GM23338 (cell line): ENCODE measurements at regions not wholly inside any gene's neighbourhood (a gene's known extent, or its start where the extent isn't known, plus 50 kb on each side); places are given as distances from the start of the nearest gene placed in this dataset.

Experiments
- ATAC-seq: fragments of 200-7000 bp; cut with Tn5 transposase; 3 replicates; pipeline ENCODE4 v1.9.1; 2020
- DNase-seq: peaks from one replicate; pipeline ENCODE4 v3.0.0-alpha.2; 2015; ENCODE audit warnings: low spot score
- H2AFZ ChIP-seq: fragments of 200-600 bp; sonication (generic); 2 replicates; pipeline ENCODE4 v1.8.0; 2016; ENCODE audit warnings: antibody characterized with exemption, mild to moderate bottlenecking, moderate library complexity
- H3F3A ChIP-seq: fragments of 200-600 bp; sonication (generic); replicated peaks from 2 replicates; pipeline ENCODE4 v1.8.0; 2017; ENCODE audit warnings: antibody characterized with exemption, mixed run types, low read depth
- H3K27ac ChIP-seq: fragments of 200-600 bp; sonication (generic); 2 replicates; pipeline ENCODE4 v1.6.1; 2016; ENCODE audit warnings: low read depth
- H3K27me3 ChIP-seq: fragments of 200-600 bp; sonication (generic); 2 replicates; pipeline ENCODE4 v1.8.0; 2016; ENCODE audit warnings: mild to moderate bottlenecking, mixed run types, moderate library complexity; ENCODE audit not compliant: insufficient read depth
- H3K36me3 ChIP-seq: fragments of 200-600 bp; sonication (generic); 2 replicates; pipeline ENCODE4 v1.8.0; 2016; ENCODE audit warnings: mild to moderate bottlenecking; ENCODE audit not compliant: insufficient read depth
- H3K4me1 ChIP-seq: fragments of 200-600 bp; sonication (generic); 2 replicates; pipeline ENCODE4 v1.8.0; 2016; ENCODE audit warnings: mild to moderate bottlenecking, moderate library complexity; ENCODE audit not compliant: insufficient read depth
- H3K4me2 ChIP-seq: fragments of 200-600 bp; sonication (generic); 2 replicates; pipeline ENCODE4 v1.7.1; 2017; ENCODE audit warnings: mixed run types
- H3K4me3 ChIP-seq: fragments of 200-600 bp; sonication (generic); 2 replicates; pipeline ENCODE4 v1.6.1; 2016; ENCODE audit warnings: mixed run types
- H3K79me2 ChIP-seq: fragments of 200-600 bp; sonication (generic); replicated peaks from 2 replicates; pipeline ENCODE4 v1.8.0; 2017; ENCODE audit warnings: mild to moderate bottlenecking; ENCODE audit not compliant: insufficient read depth
- H3K9me2 ChIP-seq: fragments of 200-600 bp; sonication (generic); 2 replicates; pipeline ENCODE4 v1.8.0; 2017; ENCODE audit not compliant: insufficient read depth
- H4K20me1 ChIP-seq: fragments of 200-600 bp; sonication (generic); replicated peaks from 2 replicates; pipeline ENCODE4 v1.8.0; 2017; ENCODE audit warnings: mild to moderate bottlenecking; ENCODE audit not compliant: insufficient read depth
- H3K27ac Mint-ChIP-seq: 2 replicates; pipeline ENCODE4 v1.8.0; 2020; ENCODE audit warnings: inconsistent platforms, mild to moderate bottlenecking, moderate library complexity, mixed read lengths
- H3K27me3 Mint-ChIP-seq: 3 replicates; pipeline ENCODE4 v1.8.0; 2022; ENCODE audit warnings: low read depth, mild to moderate bottlenecking, moderate library complexity, mixed read lengths, inconsistent platforms; ENCODE audit not compliant: insufficient read depth, poor library complexity
- H3K36me3 Mint-ChIP-seq: 3 replicates; pipeline ENCODE4 v1.8.0; 2021; ENCODE audit warnings: low read depth, mild to moderate bottlenecking, inconsistent platforms, moderate library complexity, mixed read lengths
- H3K4me1 Mint-ChIP-seq: 3 replicates; pipeline ENCODE4 v1.8.0; 2020; ENCODE audit warnings: mild to moderate bottlenecking, inconsistent platforms, mixed read lengths
- H3K4me3 Mint-ChIP-seq: 3 replicates; pipeline ENCODE4 v1.8.0; 2021; ENCODE audit warnings: moderate library complexity, mild to moderate bottlenecking, inconsistent platforms, mixed read lengths
- H3K9me3 Mint-ChIP-seq: 3 replicates; pipeline ENCODE4 v1.8.0; 2020; ENCODE audit warnings: moderate library complexity, mild to moderate bottlenecking, inconsistent platforms, mixed read lengths
- EZH2 ChIP-seq: fragments of 200-600 bp; sonication (generic); IDR thresholded peaks from one replicate; pipeline ENCODE4 v1.8.0; 2017; ENCODE audit warnings: antibody characterized with exemption, mild to moderate bottlenecking, low read depth; ENCODE audit not compliant: unreplicated experiment
- EZH2phosphoT487 ChIP-seq: fragments of 200-600 bp; sonication (generic); IDR thresholded peaks from one replicate; pipeline ENCODE4 v1.8.1; 2018; ENCODE audit warnings: antibody characterized with exemption; ENCODE audit not compliant: unreplicated experiment
- JUNB ChIP-seq: IDR thresholded peaks from one replicate; pipeline ENCODE4 v1.6.1; 2016; ENCODE audit warnings: antibody characterized with exemption; ENCODE audit not compliant: unreplicated experiment
- NANOG ChIP-seq: IDR thresholded peaks from 2 replicates; pipeline ENCODE4 v1.6.1; 2016; ENCODE audit warnings: antibody characterized with exemption, borderline replicate concordance
- STAT1 ChIP-seq: IDR thresholded peaks from one replicate; pipeline ENCODE4 v1.6.1; 2016; ENCODE audit warnings: antibody characterized with exemption; ENCODE audit not compliant: unreplicated experiment
- TF ChIP-seq, protein P1 (sequence below): IDR thresholded peaks from 2 replicates; pipeline ENCODE4 v1.6.1; 2016; ENCODE audit warnings: antibody characterized with exemption
- TF ChIP-seq, protein P2 (sequence below): fragments of 250-450 bp; sonication (Bioruptor Pico); IDR thresholded peaks from 2 replicates; pipeline ENCODE4 v1.5.0; 2020; ENCODE audit warnings: mild to moderate bottlenecking, moderate library complexity
- TF ChIP-seq, protein P3 (sequence below), 2 experiments: fragments of 200-600 bp in 1 of 2; sonication (generic) in 1 of 2; conservative IDR thresholded peaks; 2 replicates each; pipeline versions ENCODE4 v1.5.1 to v1.6.1; 2016 to 2017; ENCODE audit warnings: antibody characterized with exemption in 2 of 2, low read depth in 2 of 2, mild to moderate bottlenecking in 2 of 2, moderate library complexity in 1 of 2

DNA sequence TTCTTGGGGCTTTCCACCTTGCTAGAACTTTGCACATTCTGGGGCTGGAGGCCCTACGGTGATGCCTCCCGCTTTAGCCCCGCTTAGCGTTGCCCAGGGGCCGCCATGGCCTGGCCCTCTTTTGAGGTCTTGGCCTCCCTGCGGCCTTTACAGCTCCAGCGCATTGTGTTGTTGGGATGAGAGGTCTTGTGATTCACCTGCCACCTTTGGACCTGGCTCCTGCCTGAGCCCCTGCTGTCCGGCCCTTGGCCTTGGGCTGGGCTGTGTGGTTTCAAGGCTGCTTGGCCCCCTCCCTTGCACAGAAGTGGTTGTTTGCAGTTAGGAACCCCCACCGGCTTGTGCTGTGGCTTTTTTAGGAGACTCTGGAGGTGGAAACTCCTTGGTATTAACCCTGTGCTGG is 61.0 kb upstream of the CDH4 start:
- H3K27me3 ChIP-seq, result peaks cover 5% of the 10 kb centered on the region; the same call in 1 of the 2 replicates
- Mint-ChIP-seq H3K4me3 (no peak overlapping the region), H3K36me3 (peaks cover 6% of the 10 kb centered on the region; the same call in 1 of the 3 replicates), H3K4me1 (peaks cover 7% of the 10 kb centered on the region), H3K27ac (no peak overlapping the region), H3K27me3 (peaks cover 3% of the 10 kb centered on the region), H3K9me3 (peaks cover 16% of the 10 kb centered on the region; the same call in 2 of the 3 replicates)
- H4K20me1 ChIP-seq, result no peaks in the 10 kb centered on the region
- no peaks in the 10 kb centered on the region for H3K9me2 ChIP-seq
- H3K4me1 ChIP-seq, result no peaks in the 10 kb centered on the region
- H3K4me2 ChIP-seq, result no peak overlapping the region
- H3K36me3 ChIP-seq, result no peaks in the 10 kb centered on the region
- no peak overlapping the region for H2AFZ ChIP-seq
- peak; percentile 86 for ATAC-seq
- no peak overlapping the region for H3K4me3 ChIP-seq
- DNase-seq, result peak; percentile 5
- no peaks in the 10 kb centered on the region for H3K79me2 ChIP-seq
- no peak for TF ChIP-seq EZH2phosphoT487
- no peak for TF ChIP-seq NANOG
- no peak for TF ChIP-seq STAT1
- no peaks in the 10 kb centered on the region for H3F3A ChIP-seq
- H3K27ac ChIP-seq, result no peak overlapping the region

DNA sequence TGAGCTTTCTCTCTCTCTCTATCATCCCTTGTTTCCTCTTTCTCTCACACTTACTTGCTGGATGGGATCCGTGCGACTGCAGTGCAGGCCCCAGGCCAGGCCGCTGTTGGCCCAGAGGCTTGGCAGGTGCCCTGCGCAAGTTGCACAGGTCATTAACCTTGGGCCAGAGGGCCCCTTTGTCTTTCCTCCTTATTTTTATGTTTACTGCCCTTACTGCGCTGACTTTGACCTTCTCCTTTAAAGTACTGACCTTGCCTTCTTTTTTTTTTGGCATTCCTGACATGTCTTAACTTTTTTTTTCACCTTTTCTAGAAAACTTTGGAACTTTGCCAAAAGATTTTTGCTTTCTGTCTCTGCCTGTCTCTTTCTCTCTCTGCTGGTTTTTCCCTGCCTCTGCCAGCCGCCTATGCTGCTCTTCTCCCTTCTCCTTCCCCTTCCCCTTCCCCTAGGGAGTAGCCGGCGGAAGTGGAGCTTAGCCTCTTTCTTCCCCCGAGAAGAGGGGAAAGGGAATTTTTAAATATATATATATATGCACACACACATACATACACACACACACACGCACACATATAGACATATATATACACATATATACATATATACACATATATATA is 59.6 kb upstream of the CDH4 start:
- Histone ChIP-seq H3K9me2 (no peaks in the 10 kb centered on the region), H3K79me2 (no peaks in the 10 kb centered on the region), H3K4me1 (no peaks in the 10 kb centered on the region), H3F3A (no peaks in the 10 kb centered on the region), H3K4me3 (no peak overlapping the region), H3K27me3 (peaks cover 4% of the 10 kb centered on the region; the same call in 1 of the 2 replicates), H3K27ac (0 out of 2 replicates have a peak overlapping the region, but pooled peaks have one; percentile 39), H4K20me1 (no peaks in the 10 kb centered on the region), H3K4me2 (no peak overlapping the region), H3K36me3 (no peaks in the 10 kb centered on the region), H2AFZ (no peak overlapping the region)
- Mint-ChIP-seq H3K27me3 (peaks cover 3% of the 10 kb centered on the region), H3K4me1 (peaks cover 7% of the 10 kb centered on the region), H3K27ac (no peak overlapping the region; the same call in 1 of the 2 replicates), H3K9me3 (peaks cover 16% of the 10 kb centered on the region; the same call in 2 of the 3 replicates), H3K36me3 (peaks cover 6% of the 10 kb centered on the region; the same call in 1 of the 3 replicates), H3K4me3 (no peak overlapping the region)
- peak; percentile 47 for ATAC-seq
- TF ChIP-seq, protein P1, sequence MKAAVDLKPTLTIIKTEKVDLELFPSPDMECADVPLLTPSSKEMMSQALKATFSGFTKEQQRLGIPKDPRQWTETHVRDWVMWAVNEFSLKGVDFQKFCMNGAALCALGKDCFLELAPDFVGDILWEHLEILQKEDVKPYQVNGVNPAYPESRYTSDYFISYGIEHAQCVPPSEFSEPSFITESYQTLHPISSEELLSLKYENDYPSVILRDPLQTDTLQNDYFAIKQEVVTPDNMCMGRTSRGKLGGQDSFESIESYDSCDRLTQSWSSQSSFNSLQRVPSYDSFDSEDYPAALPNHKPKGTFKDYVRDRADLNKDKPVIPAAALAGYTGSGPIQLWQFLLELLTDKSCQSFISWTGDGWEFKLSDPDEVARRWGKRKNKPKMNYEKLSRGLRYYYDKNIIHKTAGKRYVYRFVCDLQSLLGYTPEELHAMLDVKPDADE, result no peak
- TF ChIP-seq EZH2, result no peak
- TF ChIP-seq JUNB, result no peak
- TF ChIP-seq, protein P2, sequence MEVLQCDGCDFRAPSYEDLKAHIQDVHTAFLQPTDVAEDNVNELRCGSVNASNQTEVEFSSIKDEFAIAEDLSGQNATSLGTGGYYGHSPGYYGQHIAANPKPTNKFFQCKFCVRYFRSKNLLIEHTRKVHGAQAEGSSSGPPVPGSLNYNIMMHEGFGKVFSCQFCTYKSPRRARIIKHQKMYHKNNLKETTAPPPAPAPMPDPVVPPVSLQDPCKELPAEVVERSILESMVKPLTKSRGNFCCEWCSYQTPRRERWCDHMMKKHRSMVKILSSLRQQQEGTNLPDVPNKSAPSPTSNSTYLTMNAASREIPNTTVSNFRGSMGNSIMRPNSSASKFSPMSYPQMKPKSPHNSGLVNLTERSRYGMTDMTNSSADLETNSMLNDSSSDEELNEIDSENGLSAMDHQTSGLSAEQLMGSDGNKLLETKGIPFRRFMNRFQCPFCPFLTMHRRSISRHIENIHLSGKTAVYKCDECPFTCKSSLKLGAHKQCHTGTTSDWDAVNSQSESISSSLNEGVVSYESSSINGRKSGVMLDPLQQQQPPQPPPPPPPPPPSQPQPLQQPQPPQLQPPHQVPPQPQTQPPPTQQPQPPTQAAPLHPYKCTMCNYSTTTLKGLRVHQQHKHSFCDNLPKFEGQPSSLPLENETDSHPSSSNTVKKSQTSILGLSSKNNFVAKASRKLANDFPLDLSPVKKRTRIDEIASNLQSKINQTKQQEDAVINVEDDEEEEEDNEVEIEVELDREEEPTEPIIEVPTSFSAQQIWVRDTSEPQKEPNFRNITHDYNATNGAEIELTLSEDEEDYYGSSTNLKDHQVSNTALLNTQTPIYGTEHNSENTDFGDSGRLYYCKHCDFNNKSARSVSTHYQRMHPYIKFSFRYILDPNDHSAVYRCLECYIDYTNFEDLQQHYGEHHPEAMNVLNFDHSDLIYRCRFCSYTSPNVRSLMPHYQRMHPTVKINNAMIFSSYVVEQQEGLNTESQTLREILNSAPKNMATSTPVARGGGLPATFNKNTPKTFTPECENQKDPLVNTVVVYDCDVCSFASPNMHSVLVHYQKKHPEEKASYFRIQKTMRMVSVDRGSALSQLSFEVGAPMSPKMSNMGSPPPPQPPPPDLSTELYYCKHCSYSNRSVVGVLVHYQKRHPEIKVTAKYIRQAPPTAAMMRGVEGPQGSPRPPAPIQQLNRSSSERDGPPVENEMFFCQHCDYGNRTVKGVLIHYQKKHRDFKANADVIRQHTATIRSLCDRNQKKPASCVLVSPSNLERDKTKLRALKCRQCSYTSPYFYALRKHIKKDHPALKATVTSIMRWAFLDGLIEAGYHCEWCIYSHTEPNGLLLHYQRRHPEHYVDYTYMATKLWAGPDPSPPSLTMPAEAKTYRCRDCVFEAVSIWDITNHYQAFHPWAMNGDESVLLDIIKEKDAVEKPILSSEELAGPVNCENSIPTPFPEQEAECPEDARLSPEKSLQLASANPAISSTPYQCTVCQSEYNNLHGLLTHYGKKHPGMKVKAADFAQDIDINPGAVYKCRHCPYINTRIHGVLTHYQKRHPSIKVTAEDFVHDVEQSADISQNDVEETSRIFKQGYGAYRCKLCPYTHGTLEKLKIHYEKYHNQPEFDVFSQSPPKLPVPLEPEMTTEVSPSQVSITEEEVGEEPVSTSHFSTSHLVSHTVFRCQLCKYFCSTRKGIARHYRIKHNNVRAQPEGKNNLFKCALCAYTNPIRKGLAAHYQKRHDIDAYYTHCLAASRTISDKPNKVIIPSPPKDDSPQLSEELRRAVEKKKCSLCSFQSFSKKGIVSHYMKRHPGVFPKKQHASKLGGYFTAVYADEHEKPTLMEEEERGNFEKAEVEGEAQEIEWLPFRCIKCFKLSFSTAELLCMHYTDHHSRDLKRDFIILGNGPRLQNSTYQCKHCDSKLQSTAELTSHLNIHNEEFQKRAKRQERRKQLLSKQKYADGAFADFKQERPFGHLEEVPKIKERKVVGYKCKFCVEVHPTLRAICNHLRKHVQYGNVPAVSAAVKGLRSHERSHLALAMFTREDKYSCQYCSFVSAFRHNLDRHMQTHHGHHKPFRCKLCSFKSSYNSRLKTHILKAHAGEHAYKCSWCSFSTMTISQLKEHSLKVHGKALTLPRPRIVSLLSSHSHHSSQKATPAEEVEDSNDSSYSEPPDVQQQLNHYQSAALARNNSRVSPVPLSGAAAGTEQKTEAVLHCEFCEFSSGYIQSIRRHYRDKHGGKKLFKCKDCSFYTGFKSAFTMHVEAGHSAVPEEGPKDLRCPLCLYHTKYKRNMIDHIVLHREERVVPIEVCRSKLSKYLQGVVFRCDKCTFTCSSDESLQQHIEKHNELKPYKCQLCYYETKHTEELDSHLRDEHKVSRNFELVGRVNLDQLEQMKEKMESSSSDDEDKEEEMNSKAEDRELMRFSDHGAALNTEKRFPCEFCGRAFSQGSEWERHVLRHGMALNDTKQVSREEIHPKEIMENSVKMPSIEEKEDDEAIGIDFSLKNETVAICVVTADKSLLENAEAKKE (CRISPR knock-in tag), result no peak
- TF ChIP-seq, protein P3, sequence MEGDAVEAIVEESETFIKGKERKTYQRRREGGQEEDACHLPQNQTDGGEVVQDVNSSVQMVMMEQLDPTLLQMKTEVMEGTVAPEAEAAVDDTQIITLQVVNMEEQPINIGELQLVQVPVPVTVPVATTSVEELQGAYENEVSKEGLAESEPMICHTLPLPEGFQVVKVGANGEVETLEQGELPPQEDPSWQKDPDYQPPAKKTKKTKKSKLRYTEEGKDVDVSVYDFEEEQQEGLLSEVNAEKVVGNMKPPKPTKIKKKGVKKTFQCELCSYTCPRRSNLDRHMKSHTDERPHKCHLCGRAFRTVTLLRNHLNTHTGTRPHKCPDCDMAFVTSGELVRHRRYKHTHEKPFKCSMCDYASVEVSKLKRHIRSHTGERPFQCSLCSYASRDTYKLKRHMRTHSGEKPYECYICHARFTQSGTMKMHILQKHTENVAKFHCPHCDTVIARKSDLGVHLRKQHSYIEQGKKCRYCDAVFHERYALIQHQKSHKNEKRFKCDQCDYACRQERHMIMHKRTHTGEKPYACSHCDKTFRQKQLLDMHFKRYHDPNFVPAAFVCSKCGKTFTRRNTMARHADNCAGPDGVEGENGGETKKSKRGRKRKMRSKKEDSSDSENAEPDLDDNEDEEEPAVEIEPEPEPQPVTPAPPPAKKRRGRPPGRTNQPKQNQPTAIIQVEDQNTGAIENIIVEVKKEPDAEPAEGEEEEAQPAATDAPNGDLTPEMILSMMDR (conservative IDR thresholded peaks at IDR 0.05; ENCODE audit: low read depth in 2 of 2), result no peak
- no peak for DNase-seq
